ENCODE measurements at regions not wholly inside any gene's neighbourhood (a gene's known extent, or its start where the extent isn't known, plus 50 kb on each side); places are given as distances from the start of the nearest gene placed in this dataset.

GRCh38 chr13:74769333-74769732, 635.1 kb upstream of the KLF12 start:
- H2AFZ ChIP-seq (ENCODE audit: low read depth, low read length, severe bottlenecking) = no peak overlapping the region
- no peak overlapping the region for H3K27ac ChIP-seq (ENCODE audit: low read depth, low read length)
- H3K4me2 ChIP-seq (ENCODE audit: low read depth, low read length, poor library complexity, severe bottlenecking) = no peak overlapping the region
- H3K9ac ChIP-seq (ENCODE audit: low read length) = no peak overlapping the region
- H3K79me2 ChIP-seq (ENCODE audit: insufficient read depth, low read length) = no peaks in the 10 kb centered on the region
- TF ChIP-seq CTCF (IDR thresholded peaks at IDR 0.05; ENCODE audit: insufficient read depth, low read length, poor library complexity, severe bottlenecking) (no peak), EZH2phosphoT487 (conservative IDR thresholded peaks at IDR 0.05; ENCODE audit: low read length) (no peak)
- H3F3A ChIP-seq (ENCODE audit: insufficient read depth) = no peaks in the 10 kb centered on the region
- no peaks in the 10 kb centered on the region for H3K9me2 ChIP-seq (replicated peaks; ENCODE audit: insufficient read depth, low read length)
- H3K9me3 ChIP-seq (ENCODE audit: insufficient read depth, low read length) = no peaks in the 10 kb centered on the region
- H4K20me1 ChIP-seq (ENCODE audit: low read depth, low read length) = no peaks in the 10 kb centered on the region
- H3K4me3 ChIP-seq (ENCODE audit: insufficient read depth, low read length, poor library complexity, severe bottlenecking) = no peak overlapping the region
- H3K36me3 ChIP-seq (ENCODE audit: low read length) = no peaks in the 10 kb centered on the region
- no peaks in the 10 kb centered on the region for H3K27me3 ChIP-seq (ENCODE audit: low read length)

- H2AFZ ChIP-seq (ENCODE audit: low read depth, low read length, severe bottlenecking) = no peak overlapping the region
- no peak overlapping the region for H3K9ac ChIP-seq (ENCODE audit: low read length)
- no peaks in the 10 kb centered on the region for H3K9me3 ChIP-seq (ENCODE audit: insufficient read depth, low read length)
- H3K36me3 ChIP-seq (ENCODE audit: low read length) = no peaks in the 10 kb centered on the region
- H3K27ac ChIP-seq (ENCODE audit: low read depth, low read length) = no peak overlapping the region
- H3K27me3 ChIP-seq (ENCODE audit: low read length) = no peaks in the 10 kb centered on the region
- no peak overlapping the region for H3K4me3 ChIP-seq (ENCODE audit: insufficient read depth, low read length, poor library complexity, severe bottlenecking)
- no peaks in the 10 kb centered on the region for H3K79me2 ChIP-seq (ENCODE audit: insufficient read depth, low read length)
- no peak overlapping the region for H3K4me2 ChIP-seq (ENCODE audit: low read depth, low read length, poor library complexity, severe bottlenecking)
- H3F3A ChIP-seq (ENCODE audit: insufficient read depth) = no peaks in the 10 kb centered on the region
- H4K20me1 ChIP-seq (ENCODE audit: low read depth, low read length) = no peaks in the 10 kb centered on the region
- TF ChIP-seq CTCF (IDR thresholded peaks at IDR 0.05; ENCODE audit: insufficient read depth, low read length, poor library complexity, severe bottlenecking) (no peak), EZH2phosphoT487 (conservative IDR thresholded peaks at IDR 0.05; ENCODE audit: low read length) (no peak)
- H3K9me2 ChIP-seq (replicated peaks; ENCODE audit: insufficient read depth, low read length) = no peaks in the 10 kb centered on the region
Observed at GRCh38 chr13:74768521-74769085, 634.4 kb upstream of the KLF12 start.

- H3K9me3 ChIP-seq (ENCODE audit: insufficient read depth, low read length) = no peaks in the 10 kb centered on the region
- H3K27ac ChIP-seq (ENCODE audit: low read depth, low read length) = no peak overlapping the region
- no peak overlapping the region for H3K9ac ChIP-seq (ENCODE audit: low read length)
- H2AFZ ChIP-seq (ENCODE audit: low read depth, low read length, severe bottlenecking) = no peak overlapping the region
- no peaks in the 10 kb centered on the region for H4K20me1 ChIP-seq (ENCODE audit: low read depth, low read length)
- no peak overlapping the region for H3K4me3 ChIP-seq (ENCODE audit: insufficient read depth, low read length, poor library complexity, severe bottlenecking)
- no peak overlapping the region for H3K4me2 ChIP-seq (ENCODE audit: low read depth, low read length, poor library complexity, severe bottlenecking)
- H3K79me2 ChIP-seq (ENCODE audit: insufficient read depth, low read length) = no peaks in the 10 kb centered on the region
- H3F3A ChIP-seq (ENCODE audit: insufficient read depth) = no peaks in the 10 kb centered on the region
- TF ChIP-seq CTCF (IDR thresholded peaks at IDR 0.05; ENCODE audit: insufficient read depth, low read length, poor library complexity, severe bottlenecking) = no peak
- no peak for TF ChIP-seq EZH2phosphoT487 (conservative IDR thresholded peaks at IDR 0.05; ENCODE audit: low read length)
- no peaks in the 10 kb centered on the region for H3K9me2 ChIP-seq (replicated peaks; ENCODE audit: insufficient read depth, low read length)
- H3K27me3 ChIP-seq (ENCODE audit: low read length) = no peaks in the 10 kb centered on the region
- H3K36me3 ChIP-seq (ENCODE audit: low read length) = no peaks in the 10 kb centered on the region
Observed at GRCh38 chr13:74767050-74767449, 632.8 kb upstream of the KLF12 start.

Data from SU-DHL-6 (cell line).